Ascending aorta (tissue), 2 donors: ENCODE measurements at regions not wholly inside any gene's neighbourhood (a gene's known extent, or its start where the extent isn't known, plus 50 kb on each side); places are given as distances from the start of the nearest gene placed in this dataset.
"Not testable (repeated sequence)": the region's sequence is repeated elsewhere in the genome, so short reads cannot be mapped to it uniquely, and the experiment has no call there.

Experiments used
- DNase-seq, 2 donors: peaks; one replicate each; pipeline ENCODE4 v3.0.0-alpha.2; 2019; ENCODE audit warnings: low spot score in 2 of 2
- H3K27ac ChIP-seq, 2 donors: fragments of 200-600 bp; sonication (generic); one replicate each; pipeline ENCODE4 v1.5.1; 2016 to 2017; ENCODE audit warnings: mild to moderate bottlenecking in 1 of 2
- H3K27me3 ChIP-seq: fragments of 200-600 bp; sonication (generic); one replicate; pipeline ENCODE4 v1.5.1; 2017
- H3K36me3 ChIP-seq, 2 donors: fragments of 200-600 bp; sonication (generic); one replicate each; pipeline ENCODE4 v1.5.1; 2016
- H3K4me1 ChIP-seq, 2 donors: fragments of 200-600 bp; sonication (generic); one replicate each; pipeline ENCODE4 v1.5.1; 2016 to 2017; ENCODE audit warnings: mild to moderate bottlenecking in 1 of 2
- H3K4me3 ChIP-seq, 2 donors: fragments of 200-600 bp; sonication (generic); one replicate each; pipeline ENCODE4 v1.5.1; 2016 to 2017; ENCODE audit warnings: mild to moderate bottlenecking in 1 of 2
- H3K9me3 ChIP-seq, 2 donors: fragments of 200-600 bp; sonication (generic); one replicate each; pipeline ENCODE4 v1.5.1; 2016
- CTCF ChIP-seq, 3 experiments: fragments of 200-600 bp in 2 of 3; fragments of 450-650 bp in 1 of 3; sonication (generic) in 2 of 3; IDR thresholded peaks; one replicate each; pipeline ENCODE4 v1.5.1; 2016 to 2019; ENCODE audit warnings: antibody characterized with exemption in 3 of 3, mild to moderate bottlenecking in 1 of 3, moderate library complexity in 1 of 3
- intact Hi-C: fragments of 100-400 bp; cut with DNase I; formaldehyde crosslinking; loops from one replicate; pipeline ENCODE4 v1.15.1; 2023

- H3K27me3 ChIP-seq, result no peaks in the 10 kb centered on the region
- no peak overlapping the region for H3K4me3 ChIP-seq
- DNase-seq, result no peak
- TF ChIP-seq CTCF (IDR thresholded peaks at IDR 0.05), result no peak
- no peaks in the 10 kb centered on the region for H3K36me3 ChIP-seq
- intact Hi-C loops, result no loop called here
- H3K9me3 ChIP-seq, result no peaks in the 10 kb centered on the region
- no peaks in the 10 kb centered on the region for H3K4me1 ChIP-seq
- no peak overlapping the region for H3K27ac ChIP-seq
Measured at GRCh38 chr5:24167806-24168205, 477.0 kb downstream of the CDH10 start.

- Histone ChIP-seq H3K27me3 (no peaks in the 10 kb centered on the region), H3K36me3 (no peaks in the 10 kb centered on the region), H3K4me1 (no peaks in the 10 kb centered on the region), H3K9me3 (no peaks in the 10 kb centered on the region), H3K27ac (no peak overlapping the region), H3K4me3 (no peak overlapping the region)
- intact Hi-C loops, result no loop called here
- no peak for TF ChIP-seq CTCF (IDR thresholded peaks at IDR 0.05)
- no peak for DNase-seq
Measured at GRCh38 chr5:24170026-24170425, 474.8 kb downstream of the CDH10 start.

DNA sequence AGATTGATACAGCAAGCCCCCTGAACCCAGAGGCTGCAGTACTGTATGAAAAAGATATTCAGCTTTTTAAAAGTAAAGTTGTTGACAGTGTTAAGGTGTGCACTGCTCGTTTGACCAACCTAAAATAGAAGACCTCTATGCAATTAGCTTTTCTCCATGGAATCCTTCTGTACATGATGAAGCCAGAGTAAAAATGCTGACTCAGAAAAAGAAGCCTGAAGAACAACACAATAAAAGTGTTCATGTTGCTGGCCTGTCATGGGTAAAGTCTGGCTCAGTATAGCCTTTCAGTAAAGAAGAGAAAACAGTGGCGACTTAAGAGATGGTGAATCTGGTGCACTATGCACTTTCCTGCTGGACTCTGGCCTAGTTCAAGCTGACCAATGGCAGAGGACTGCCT lies 473.8 kb downstream of the CDH10 start:
- H3K36me3 ChIP-seq, H3K9me3 ChIP-seq, H3K4me3 ChIP-seq, intact Hi-C loops, H3K27me3 ChIP-seq, H3K4me1 ChIP-seq, H3K27ac ChIP-seq, DNase-seq: not testable (repeated sequence)

DNA sequence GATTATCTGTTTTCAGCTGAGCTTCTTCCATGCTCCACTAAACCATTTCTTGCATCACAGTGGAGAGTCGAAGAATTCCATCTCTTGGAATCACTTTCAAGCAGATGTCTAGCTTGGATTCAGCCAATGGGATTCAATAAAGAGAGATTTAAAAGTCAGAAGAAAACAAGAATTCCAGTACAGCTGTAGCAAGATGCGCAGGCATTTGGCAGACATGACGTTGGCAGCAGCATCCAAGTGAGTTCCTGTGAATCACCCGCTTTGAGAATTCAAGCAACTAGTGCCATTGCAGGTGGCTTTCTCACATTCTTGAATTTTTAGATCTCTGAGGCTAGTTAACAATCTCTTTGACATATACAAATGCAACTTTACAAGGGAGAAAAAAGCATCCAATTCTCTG lies 467.0 kb downstream of the CDH10 start:
- H3K4me1 ChIP-seq, result no peaks in the 10 kb centered on the region
- no peak overlapping the region for H3K27ac ChIP-seq
- no peaks in the 10 kb centered on the region for H3K36me3 ChIP-seq
- intact Hi-C loops, result no loop called here
- H3K4me3 ChIP-seq, result no peak overlapping the region
- TF ChIP-seq CTCF (IDR thresholded peaks at IDR 0.05), result no peak
- no peaks in the 10 kb centered on the region for H3K9me3 ChIP-seq
- no peak for DNase-seq
- no peaks in the 10 kb centered on the region for H3K27me3 ChIP-seq

DNA sequence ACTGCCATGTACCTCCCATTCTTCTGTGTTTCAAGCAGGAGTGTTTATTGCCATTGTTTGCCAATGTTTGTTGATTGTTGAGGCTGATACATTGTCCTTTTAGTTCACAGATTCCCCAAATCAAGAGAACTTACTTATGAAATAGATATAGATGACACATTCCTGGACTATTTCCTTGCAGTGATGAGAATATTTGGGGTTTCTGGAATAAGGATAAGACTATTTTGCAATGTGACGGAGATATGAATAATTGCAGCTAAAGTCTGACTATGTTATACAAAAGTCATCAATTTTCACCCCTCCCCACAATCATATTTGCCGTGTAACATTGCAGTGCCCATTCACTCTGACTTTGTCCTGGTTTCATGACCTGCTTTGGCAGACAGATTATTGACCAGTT lies 460.8 kb downstream of the CDH10 start:
- H3K4me3 ChIP-seq, result no peak overlapping the region
- no peaks in the 10 kb centered on the region for H3K27me3 ChIP-seq
- H3K36me3 ChIP-seq, result no peaks in the 10 kb centered on the region
- no peak overlapping the region for H3K27ac ChIP-seq
- TF ChIP-seq CTCF (IDR thresholded peaks at IDR 0.05), result no peak
- DNase-seq, result no peak
- intact Hi-C loops, result no loop called here
- H3K4me1 ChIP-seq, result no peaks in the 10 kb centered on the region
- H3K9me3 ChIP-seq, result no peaks in the 10 kb centered on the region

GRCh38 chr5:24188216-24188925 lies 456.4 kb downstream of the CDH10 start:
- H3K4me3 ChIP-seq, result no peak overlapping the region
- no peaks in the 10 kb centered on the region for H3K36me3 ChIP-seq
- TF ChIP-seq CTCF (IDR thresholded peaks at IDR 0.05), result no peak
- no peaks in the 10 kb centered on the region for H3K4me1 ChIP-seq
- no peaks in the 10 kb centered on the region for H3K9me3 ChIP-seq
- intact Hi-C loops, result no loop called here
- no peak for DNase-seq
- no peak overlapping the region for H3K27ac ChIP-seq
- no peaks in the 10 kb centered on the region for H3K27me3 ChIP-seq
